BE2C (cell line): ENCODE measurements at regions not wholly inside any gene's neighbourhood (a gene's known extent, or its start where the extent isn't known, plus 50 kb on each side); places are given as distances from the start of the nearest gene placed in this dataset.
"Not testable (repeated sequence)": the region's sequence is repeated elsewhere in the genome, so short reads cannot be mapped to it uniquely, and the experiment has no call there.

Source experiments
- DNase-seq: peaks from one replicate; pipeline ENCODE4 v3.0.0-alpha.2; 2020
- H3K27me3 ChIP-seq: fragments of 250-450 bp; sonication (Bioruptor Pico); 2 replicates; pipeline ENCODE4 v1.5.1; 2020; ENCODE audit warnings: mild to moderate bottlenecking
- H3K36me3 ChIP-seq: fragments of 250-450 bp; sonication (Bioruptor Pico); 2 replicates; pipeline ENCODE4 v1.5.1; 2020; ENCODE audit warnings: mild to moderate bottlenecking
- H3K4me1 ChIP-seq: fragments of 250-450 bp; sonication (Bioruptor Pico); 2 replicates; pipeline ENCODE4 v1.5.1; 2020
- H3K4me3 ChIP-seq: 2 replicates; pipeline ENCODE4 v1.5.1; 2011; ENCODE audit warnings: low read depth, low read length
- H3K9me3 ChIP-seq: fragments of 250-450 bp; sonication (Bioruptor Pico); 2 replicates; pipeline ENCODE4 v1.5.1; 2020
- TF ChIP-seq, protein P1 (sequence below): IDR thresholded peaks from 2 replicates; pipeline ENCODE4 v1.5.1; 2012; ENCODE audit warnings: mild to moderate bottlenecking, low read depth, low read length

DNA sequence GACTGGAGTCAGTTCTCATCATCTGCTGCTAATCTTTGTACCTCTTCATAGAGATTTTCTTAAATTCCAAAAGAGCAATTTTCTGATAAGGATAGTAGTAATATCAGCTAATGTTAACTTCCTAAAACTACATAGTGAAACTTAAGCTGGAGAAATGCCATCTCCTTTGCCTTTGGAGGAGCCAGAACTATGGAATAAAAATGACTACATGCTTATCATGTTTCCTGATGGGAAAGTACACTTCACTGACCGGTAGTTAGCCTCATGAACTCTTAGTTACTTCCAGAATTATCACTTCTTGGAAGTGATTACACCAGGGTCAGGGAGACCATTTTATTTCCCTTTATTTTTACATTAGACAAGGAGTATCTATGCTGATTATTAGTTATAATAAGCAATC lies 1222.1 kb upstream of the TMEM132C start:
- H3K27me3 ChIP-seq, result no peaks in the 10 kb centered on the region
- no peak overlapping the region for H3K4me3 ChIP-seq
- DNase-seq, result no peak
- TF ChIP-seq, protein P1, sequence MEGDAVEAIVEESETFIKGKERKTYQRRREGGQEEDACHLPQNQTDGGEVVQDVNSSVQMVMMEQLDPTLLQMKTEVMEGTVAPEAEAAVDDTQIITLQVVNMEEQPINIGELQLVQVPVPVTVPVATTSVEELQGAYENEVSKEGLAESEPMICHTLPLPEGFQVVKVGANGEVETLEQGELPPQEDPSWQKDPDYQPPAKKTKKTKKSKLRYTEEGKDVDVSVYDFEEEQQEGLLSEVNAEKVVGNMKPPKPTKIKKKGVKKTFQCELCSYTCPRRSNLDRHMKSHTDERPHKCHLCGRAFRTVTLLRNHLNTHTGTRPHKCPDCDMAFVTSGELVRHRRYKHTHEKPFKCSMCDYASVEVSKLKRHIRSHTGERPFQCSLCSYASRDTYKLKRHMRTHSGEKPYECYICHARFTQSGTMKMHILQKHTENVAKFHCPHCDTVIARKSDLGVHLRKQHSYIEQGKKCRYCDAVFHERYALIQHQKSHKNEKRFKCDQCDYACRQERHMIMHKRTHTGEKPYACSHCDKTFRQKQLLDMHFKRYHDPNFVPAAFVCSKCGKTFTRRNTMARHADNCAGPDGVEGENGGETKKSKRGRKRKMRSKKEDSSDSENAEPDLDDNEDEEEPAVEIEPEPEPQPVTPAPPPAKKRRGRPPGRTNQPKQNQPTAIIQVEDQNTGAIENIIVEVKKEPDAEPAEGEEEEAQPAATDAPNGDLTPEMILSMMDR, result no peak
- no peaks in the 10 kb centered on the region for H3K4me1 ChIP-seq
- no peaks in the 10 kb centered on the region for H3K36me3 ChIP-seq
- H3K9me3 ChIP-seq, result no peaks in the 10 kb centered on the region

GRCh38 chr12:127046467-127046866 lies 1220.5 kb upstream of the TMEM132C start:
- DNase-seq, result no peak
- TF ChIP-seq, protein P1, result no peak
- no peak overlapping the region for H3K4me3 ChIP-seq
- H3K36me3 ChIP-seq, result no peaks in the 10 kb centered on the region
- H3K27me3 ChIP-seq, result no peaks in the 10 kb centered on the region
- H3K4me1 ChIP-seq, result no peaks in the 10 kb centered on the region
- H3K9me3 ChIP-seq, result no peaks in the 10 kb centered on the region

DNA sequence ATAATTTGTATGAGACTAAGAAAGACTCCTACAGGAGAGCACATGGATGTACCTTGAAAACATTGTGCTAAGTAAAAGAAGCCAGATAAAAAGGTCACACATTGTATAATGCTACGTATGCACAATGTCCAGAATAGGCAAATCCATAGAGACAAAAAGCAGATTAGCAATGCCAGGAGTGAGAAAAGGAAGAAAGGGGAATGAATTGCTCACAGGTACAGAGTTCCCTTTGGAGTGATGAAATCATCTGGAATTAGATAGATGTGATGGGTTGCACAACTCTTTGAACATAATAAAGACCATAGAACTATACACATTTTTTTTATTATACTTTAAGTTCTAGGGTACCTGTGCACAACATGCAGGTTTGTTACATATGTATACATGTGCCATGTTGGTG lies 1218.9 kb upstream of the TMEM132C start:
- no peak for DNase-seq
- Histone ChIP-seq H3K4me3 (no peak overlapping the region), H3K9me3 (no peaks in the 10 kb centered on the region), H3K4me1 (no peaks in the 10 kb centered on the region), H3K27me3 (no peaks in the 10 kb centered on the region), H3K36me3 (no peaks in the 10 kb centered on the region)
- TF ChIP-seq, protein P1, result no peak

DNA sequence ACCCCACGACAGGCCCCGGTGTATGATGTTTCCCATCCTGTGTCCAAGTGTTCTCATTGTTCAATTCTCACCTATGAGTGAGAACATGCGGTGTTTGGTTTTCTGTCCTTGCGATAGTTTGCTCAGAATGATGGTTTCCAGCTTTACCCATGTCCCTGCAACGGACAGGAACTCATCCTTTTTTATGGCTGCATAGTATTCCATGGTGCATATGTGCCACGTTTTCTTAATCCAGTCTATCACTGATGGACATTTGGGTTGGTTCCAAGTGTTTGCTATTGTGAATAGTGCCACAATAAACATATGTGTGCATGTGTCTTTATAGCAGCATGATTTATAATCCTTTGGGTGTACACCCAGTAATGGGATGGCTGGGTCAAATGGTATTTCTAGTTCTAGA lies 1218.4 kb upstream of the TMEM132C start:
- not testable (repeated sequence) for H3K36me3 ChIP-seq, H3K27me3 ChIP-seq, DNase-seq, H3K9me3 ChIP-seq, H3K4me3 ChIP-seq, H3K4me1 ChIP-seq

- no peaks in the 10 kb centered on the region for H3K36me3 ChIP-seq
- H3K9me3 ChIP-seq, result no peaks in the 10 kb centered on the region
- TF ChIP-seq, protein P1, result no peak
- no peaks in the 10 kb centered on the region for H3K27me3 ChIP-seq
- no peak for DNase-seq
- H3K4me3 ChIP-seq, result no peak overlapping the region
- no peaks in the 10 kb centered on the region for H3K4me1 ChIP-seq
Observed at GRCh38 chr12:127051139-127051538, 1215.8 kb upstream of the TMEM132C start.

DNA sequence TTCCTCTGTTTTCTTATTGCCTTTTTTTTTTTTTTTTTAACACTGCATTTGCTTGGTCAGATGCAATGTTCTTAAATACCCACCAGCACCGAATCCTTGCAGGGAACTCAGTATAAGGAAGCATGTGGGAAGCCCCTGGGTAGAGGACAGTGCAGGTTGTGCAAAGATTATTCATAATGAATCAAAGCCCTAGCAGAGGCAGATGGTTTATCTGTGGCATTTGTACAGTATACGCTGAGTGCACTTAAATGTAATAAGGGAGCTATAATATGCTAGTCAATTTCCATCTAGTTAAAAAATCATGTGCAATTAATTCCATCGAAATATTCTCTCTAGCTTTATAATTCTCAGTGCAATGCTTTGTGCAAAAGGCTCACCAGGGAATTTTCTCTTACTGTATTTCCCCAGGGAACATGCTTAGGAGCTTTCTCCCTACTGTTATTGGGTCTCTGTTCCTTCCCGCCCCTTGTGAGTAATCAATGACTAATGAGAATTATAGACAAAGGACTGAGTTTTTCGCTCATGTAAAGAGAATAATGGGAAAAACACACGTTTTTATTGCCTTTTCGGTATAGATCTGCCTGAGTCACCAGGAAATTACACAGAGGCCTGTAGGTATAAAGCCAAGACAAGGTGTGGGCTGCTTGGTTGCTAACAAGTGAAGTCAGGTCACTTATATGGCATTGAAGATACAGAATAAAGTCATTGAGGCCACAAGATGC lies 1214.3 kb upstream of the TMEM132C start:
- Histone ChIP-seq H3K4me1 (no peaks in the 10 kb centered on the region), H3K4me3 (no peak overlapping the region), H3K36me3 (no peaks in the 10 kb centered on the region), H3K27me3 (no peaks in the 10 kb centered on the region), H3K9me3 (no peaks in the 10 kb centered on the region)
- DNase-seq, result no peak
- TF ChIP-seq, protein P1, result no peak
